HepG2 (cell line): ENCODE measurements at regions not wholly inside any gene's neighbourhood (a gene's known extent, or its start where the extent isn't known, plus 50 kb on each side); places are given as distances from the start of the nearest gene placed in this dataset.

Experiments
- CCAR2 ChIP-seq: fragments of 200-400 bp; formaldehyde crosslinking; optimal IDR thresholded peaks from 2 replicates; pipeline ENCODE3; 2018; ENCODE audit warnings: low read depth, mild to moderate bottlenecking, low read length, moderate library complexity
- CREBL2 ChIP-seq: sonication (generic); formaldehyde crosslinking; IDR thresholded peaks from 2 replicates; pipeline ENCODE4 v1.8.1; 2023; ENCODE audit warnings: missing genetic modification reagents, mild to moderate bottlenecking, borderline replicate concordance
- FUBP1 ChIP-seq: sonication (generic); formaldehyde crosslinking; IDR thresholded peaks from 2 replicates; pipeline ENCODE4 v1.5.1; 2020; ENCODE audit warnings: missing genetic modification reagents, mild to moderate bottlenecking, borderline replicate concordance
- HNRNPUL1 ChIP-seq: fragments of 200-400 bp; formaldehyde crosslinking; IDR thresholded peaks from 2 replicates; pipeline ENCODE4 v1.6.1; 2017; ENCODE audit warnings: low read depth, mild to moderate bottlenecking, low read length, moderate library complexity
- RELA ChIP-seq: sonication (generic); formaldehyde crosslinking; IDR thresholded peaks from 2 replicates; pipeline ENCODE4 v1.4.0; 2020; ENCODE audit warnings: missing genetic modification reagents
- SP4 ChIP-seq: sonication (generic); formaldehyde crosslinking; IDR thresholded peaks from 2 replicates; pipeline ENCODE4 v1.8.1; 2023; ENCODE audit warnings: mild to moderate bottlenecking, missing genetic modification reagents
- THAP11 ChIP-seq: IDR thresholded peaks from 2 replicates; pipeline ENCODE4 v1.6.1; 2016; ENCODE audit warnings: missing biosample characterization, missing genetic modification reagents
- ZNF281 ChIP-seq: sonication (generic); formaldehyde crosslinking; IDR thresholded peaks from 2 replicates; pipeline ENCODE4 v1.4.0; 2020; ENCODE audit warnings: missing genetic modification reagents, borderline replicate concordance
- ZNF430 ChIP-seq: sonication (generic); formaldehyde crosslinking; IDR thresholded peaks from 2 replicates; pipeline ENCODE4 v1.9.0; 2021; ENCODE audit warnings: mild to moderate bottlenecking, missing genetic modification reagents
- ZNF570 ChIP-seq: sonication (generic); formaldehyde crosslinking; IDR thresholded peaks from 2 replicates; pipeline ENCODE4 v1.4.0; 2020; ENCODE audit warnings: mild to moderate bottlenecking, missing genetic modification reagents, borderline replicate concordance

- TF ChIP-seq FUBP1 (CRISPR knock-in tag): no peak
- no peak for TF ChIP-seq ZNF570 (CRISPR knock-in tag)
- no peak for TF ChIP-seq SP4
- no peak for TF ChIP-seq ZNF281
- TF ChIP-seq THAP11 (CRISPR knock-in tag): no peak
- no peak for TF ChIP-seq ZNF430 (CRISPR knock-in tag)
- no peak for TF ChIP-seq CCAR2
- no peak for TF ChIP-seq CREBL2 (CRISPR knock-in tag)
- no peak for TF ChIP-seq RELA (CRISPR knock-in tag)
- no peak for TF ChIP-seq HNRNPUL1
These were observed 125.3 kb upstream of the IRX4 start (continued) for GRCh38 chr5:2007878-2008501.
